ENCODE measurements at regions not wholly inside any gene's neighbourhood (a gene's known extent, or its start where the extent isn't known, plus 50 kb on each side); places are given as distances from the start of the nearest gene placed in this dataset.

DNA sequence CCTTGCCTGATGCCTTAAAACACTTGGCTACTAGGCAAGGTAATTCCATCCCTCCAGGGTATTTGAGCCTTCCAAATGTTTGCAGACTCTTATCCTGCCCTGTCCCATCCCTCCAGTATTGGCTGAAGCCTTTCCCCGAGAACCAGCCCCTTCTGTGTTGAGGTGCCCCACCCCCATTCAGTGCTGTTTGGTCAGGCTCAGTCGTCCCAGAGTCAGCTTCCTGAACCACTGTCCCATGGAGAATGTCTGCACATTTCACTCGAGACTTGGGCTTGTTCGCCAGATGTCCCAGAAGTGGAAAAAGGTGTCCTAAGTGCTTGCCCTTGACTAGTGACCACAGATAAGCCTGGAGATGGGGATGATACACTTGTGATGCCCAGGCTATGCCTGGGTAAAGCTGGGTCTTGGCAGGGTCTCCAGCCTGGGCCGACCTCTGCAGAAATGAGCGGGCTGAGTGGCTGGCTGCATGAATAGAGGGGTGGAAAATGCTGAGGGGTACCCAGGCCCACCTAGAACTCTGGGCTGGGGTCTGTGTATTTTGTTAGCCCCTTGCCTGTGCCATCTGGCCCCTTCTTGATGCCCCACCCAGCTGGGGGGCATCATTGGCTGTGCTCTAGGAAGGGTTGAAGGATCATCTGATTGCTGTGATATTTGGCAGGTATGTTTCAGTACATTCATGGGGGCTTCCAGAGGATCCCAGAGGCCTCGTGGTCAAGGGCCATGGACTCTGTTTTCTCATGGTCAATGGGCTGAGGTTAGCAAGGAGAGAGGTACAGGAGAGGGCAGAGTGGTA, 178.4 kb downstream of the MACROH2A1 start:
- ATAC-seq: no peak
- H3K27ac ChIP-seq: no peak overlapping the region; a peak in 1 of 6 replicates
- TF ChIP-seq HMGXB4 (CRISPR knock-in tag; IDR thresholded peaks at IDR 0.05; ENCODE audit: borderline replicate concordance) (no peak), PHF8 (IDR thresholded peaks at IDR 0.05; ENCODE audit: borderline replicate concordance, low read depth) (no peak), E2F6 (IDR thresholded peaks at IDR 0.05; ENCODE audit: borderline replicate concordance, low read depth) (no peak), TFCP2L1 (CRISPR knock-in tag; IDR thresholded peaks at IDR 0.05) (no peak), EHMT2 (IDR thresholded peaks at IDR 0.05; ENCODE audit: low read depth) (no peak), ESRRA (IDR thresholded peaks at IDR 0.05; ENCODE audit: borderline replicate concordance, low read length) (no peak), NR3C1 (IDR thresholded peaks at IDR 0.05) (no peak), JUN (IDR thresholded peaks at IDR 0.05) (no peak), TP53 (CRISPR knock-in tag; IDR thresholded peaks at IDR 0.05) (no peak), RFX5 (IDR thresholded peaks at IDR 0.05) (no peak), ZFP36 (IDR thresholded peaks at IDR 0.05; ENCODE audit: borderline replicate concordance, partially characterized antibody) (no peak), HDAC2 (IDR thresholded peaks at IDR 0.05) (no peak), POLR2A (IDR thresholded peaks at IDR 0.05; ENCODE audit: low read length) (no peak), NPAS2 (CRISPR knock-in tag; IDR thresholded peaks at IDR 0.05; ENCODE audit: borderline replicate concordance) (no peak), HOXB13 (CRISPR knock-in tag; IDR thresholded peaks at IDR 0.05; ENCODE audit: low read depth) (no peak)
- TF ChIP-seq, protein P1, sequence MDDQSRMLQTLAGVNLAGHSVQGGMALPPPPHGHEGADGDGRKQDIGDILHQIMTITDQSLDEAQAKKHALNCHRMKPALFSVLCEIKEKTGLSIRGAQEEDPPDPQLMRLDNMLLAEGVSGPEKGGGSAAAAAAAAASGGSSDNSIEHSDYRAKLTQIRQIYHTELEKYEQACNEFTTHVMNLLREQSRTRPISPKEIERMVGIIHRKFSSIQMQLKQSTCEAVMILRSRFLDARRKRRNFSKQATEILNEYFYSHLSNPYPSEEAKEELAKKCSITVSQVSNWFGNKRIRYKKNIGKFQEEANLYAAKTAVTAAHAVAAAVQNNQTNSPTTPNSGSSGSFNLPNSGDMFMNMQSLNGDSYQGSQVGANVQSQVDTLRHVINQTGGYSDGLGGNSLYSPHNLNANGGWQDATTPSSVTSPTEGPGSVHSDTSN (IDR thresholded peaks at IDR 0.05): no peak
- TF ChIP-seq, protein P2, sequence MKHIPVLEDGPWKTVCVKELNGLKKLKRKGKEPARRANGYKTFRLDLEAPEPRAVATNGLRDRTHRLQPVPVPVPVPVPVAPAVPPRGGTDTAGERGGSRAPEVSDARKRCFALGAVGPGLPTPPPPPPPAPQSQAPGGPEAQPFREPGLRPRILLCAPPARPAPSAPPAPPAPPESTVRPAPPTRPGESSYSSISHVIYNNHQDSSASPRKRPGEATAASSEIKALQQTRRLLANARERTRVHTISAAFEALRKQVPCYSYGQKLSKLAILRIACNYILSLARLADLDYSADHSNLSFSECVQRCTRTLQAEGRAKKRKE (CRISPR knock-in tag; IDR thresholded peaks at IDR 0.05; ENCODE audit: low read depth): no peak
- no peaks in the 10 kb centered on the region for H3K4me1 ChIP-seq
- ChIA-PET POLR2A (no interaction called here), CTCF (interaction anchor here (1.2 to 2.3 kb wide), 2 partner anchors 9 to 13 kb away, joined by 5 to 8 read pairs; no protein-coding TSS in a partner anchor)
- no peak overlapping the region for H3K4me3 ChIP-seq
- WGBS (ENCODE audit: missing lambda C conversion rate): 72% methylated on average over 7 of the region's 7 CpGs
- no peak overlapping the region for H3K4me2 ChIP-seq
- no peaks in the 10 kb centered on the region for H3K9me3 ChIP-seq
- FAIRE-seq: no peak
- DNase-seq (ENCODE audit: low read depth in 1 of 2, low spot score in 1 of 2): no peak

GRCh38 chr5:135219868-135220267, 179.2 kb downstream of the MACROH2A1 start:
- WGBS (ENCODE audit: missing lambda C conversion rate): 54% methylated on average over 3 of the region's 3 CpGs
- ChIA-PET POLR2A (no interaction called here), CTCF (interaction anchor here (2.3 kb wide), 1 partner anchor 13 kb away, joined by 8 read pairs; no protein-coding TSS in a partner anchor)
- FAIRE-seq: no peak
- ATAC-seq: no peak
- H3K4me2 ChIP-seq: no peak overlapping the region
- no peak for TF ChIP-seq E2F6 (IDR thresholded peaks at IDR 0.05; ENCODE audit: borderline replicate concordance, low read depth)
- no peak for TF ChIP-seq NPAS2 (CRISPR knock-in tag; IDR thresholded peaks at IDR 0.05; ENCODE audit: borderline replicate concordance)
- no peak for TF ChIP-seq MAFK (IDR thresholded peaks at IDR 0.05; ENCODE audit: partially characterized antibody)
- no peak for TF ChIP-seq NFE2L2 (conservative IDR thresholded peaks at IDR 0.05; ENCODE audit: low read length)
- no peak for TF ChIP-seq RFX5 (IDR thresholded peaks at IDR 0.05)
- TF ChIP-seq, protein P3, sequence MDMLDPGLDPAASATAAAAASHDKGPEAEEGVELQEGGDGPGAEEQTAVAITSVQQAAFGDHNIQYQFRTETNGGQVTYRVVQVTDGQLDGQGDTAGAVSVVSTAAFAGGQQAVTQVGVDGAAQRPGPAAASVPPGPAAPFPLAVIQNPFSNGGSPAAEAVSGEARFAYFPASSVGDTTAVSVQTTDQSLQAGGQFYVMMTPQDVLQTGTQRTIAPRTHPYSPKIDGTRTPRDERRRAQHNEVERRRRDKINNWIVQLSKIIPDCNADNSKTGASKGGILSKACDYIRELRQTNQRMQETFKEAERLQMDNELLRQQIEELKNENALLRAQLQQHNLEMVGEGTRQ (IDR thresholded peaks at IDR 0.05): no peak
- TF ChIP-seq HOXB5 (CRISPR knock-in tag; IDR thresholded peaks at IDR 0.05): no peak
- TF ChIP-seq HDAC2 (IDR thresholded peaks at IDR 0.05): no peak
- TF ChIP-seq RAD21 (conservative IDR thresholded peaks at IDR 0.05 in 1 of 2, IDR thresholded peaks at IDR 0.05 in 1 of 2): no peak
- no peak for TF ChIP-seq HOXA7 (CRISPR knock-in tag; IDR thresholded peaks at IDR 0.05)
- TF ChIP-seq GATA3 (IDR thresholded peaks at IDR 0.05; ENCODE audit: borderline replicate concordance): no peak
- TF ChIP-seq HMGXB4 (CRISPR knock-in tag; IDR thresholded peaks at IDR 0.05; ENCODE audit: borderline replicate concordance): no peak
- no peak for DNase-seq (ENCODE audit: low read depth in 1 of 2, low spot score in 1 of 2)
- no peaks in the 10 kb centered on the region for H3K9me3 ChIP-seq
- H3K4me3 ChIP-seq: no peak overlapping the region
- H3K4me1 ChIP-seq: no peaks in the 10 kb centered on the region
- no peak overlapping the region; a peak in 1 of 6 replicates for H3K27ac ChIP-seq

Data from A549 (cell line).